Endothelial cell (in vitro differentiated cells): ENCODE measurements at regions not wholly inside any gene's neighbourhood (a gene's known extent, or its start where the extent isn't known, plus 50 kb on each side); places are given as distances from the start of the nearest gene placed in this dataset.

Source experiments
- DNase-seq: peaks from one replicate; pipeline ENCODE4 v3.0.0; 2021; ENCODE audit warnings: low spot score
- H3K27ac Mint-ChIP-seq: one replicate; pipeline ENCODE4 v1.8.0; 2021; ENCODE audit warnings: mixed read lengths, inconsistent platforms; ENCODE audit not compliant: unreplicated experiment
- H3K27me3 Mint-ChIP-seq: one replicate; pipeline ENCODE4 v1.8.0; 2021; ENCODE audit warnings: mild to moderate bottlenecking, moderate library complexity, mixed read lengths, inconsistent platforms; ENCODE audit not compliant: unreplicated experiment
- H3K36me3 Mint-ChIP-seq: one replicate; pipeline ENCODE4 v1.8.0; 2021; ENCODE audit warnings: mild to moderate bottlenecking, low read depth, mixed read lengths, inconsistent platforms; ENCODE audit not compliant: unreplicated experiment
- H3K4me1 Mint-ChIP-seq: one replicate; pipeline ENCODE4 v1.8.0; 2021; ENCODE audit warnings: mild to moderate bottlenecking, mixed read lengths, inconsistent platforms; ENCODE audit not compliant: unreplicated experiment
- H3K4me3 Mint-ChIP-seq: one replicate; pipeline ENCODE4 v1.8.0; 2021; ENCODE audit warnings: mild to moderate bottlenecking, mixed read lengths, inconsistent platforms; ENCODE audit not compliant: unreplicated experiment
- H3K9me3 Mint-ChIP-seq: one replicate; pipeline ENCODE4 v1.8.0; 2021; ENCODE audit warnings: mixed read lengths, inconsistent platforms; ENCODE audit not compliant: unreplicated experiment
- CTCF ChIP-seq: fragments of 200-600 bp; sonication (generic); IDR thresholded peaks from one replicate; pipeline ENCODE4 v1.5.0; 2021; ENCODE audit warnings: antibody characterized with exemption; ENCODE audit not compliant: unreplicated experiment

- Mint-ChIP-seq H3K9me3 (no peaks in the 10 kb centered on the region), H3K36me3 (no peaks in the 10 kb centered on the region), H3K4me1 (peaks cover 6% of the 10 kb centered on the region), H3K27me3 (peaks cover 2% of the 10 kb centered on the region), H3K4me3 (no peak overlapping the region), H3K27ac (no peak overlapping the region)
- no peak for DNase-seq
- no peak for TF ChIP-seq CTCF
Measured at GRCh38 chr2:23069923-23070322, 315.1 kb upstream of the KLHL29 start.

- peaks cover 2% of the 10 kb centered on the region for H3K27me3 Mint-ChIP-seq
Measured at GRCh38 chr2:23073056-23073455, 311.9 kb upstream of the KLHL29 start.

GRCh38 chr2:23073671-23074070 is 311.3 kb upstream of the KLHL29 start:
- no peak for TF ChIP-seq CTCF
- Mint-ChIP-seq H3K27ac (no peak overlapping the region), H3K4me1 (peaks cover 6% of the 10 kb centered on the region), H3K27me3 (peaks cover under 1% of the 10 kb centered on the region), H3K9me3 (no peaks in the 10 kb centered on the region), H3K4me3 (no peak overlapping the region), H3K36me3 (no peaks in the 10 kb centered on the region)
- DNase-seq, result no peak

More at GRCh38 chr2:23073056-23073455, 311.9 kb upstream of the KLHL29 start:
- no peak overlapping the region for H3K4me3 Mint-ChIP-seq
- no peaks in the 10 kb centered on the region for H3K9me3 Mint-ChIP-seq
- no peak overlapping the region for H3K27ac Mint-ChIP-seq
- no peak for TF ChIP-seq CTCF
- no peak for DNase-seq
- H3K4me1 Mint-ChIP-seq, result peaks cover 6% of the 10 kb centered on the region
- no peaks in the 10 kb centered on the region for H3K36me3 Mint-ChIP-seq

GRCh38 chr2:23077596-23077995 is 307.4 kb upstream of the KLHL29 start:
- H3K9me3 Mint-ChIP-seq, result no peaks in the 10 kb centered on the region
- H3K27ac Mint-ChIP-seq, result no peak overlapping the region
- no peak for DNase-seq
- H3K4me3 Mint-ChIP-seq, result no peak overlapping the region
- H3K36me3 Mint-ChIP-seq, result no peaks in the 10 kb centered on the region
- no peak for TF ChIP-seq CTCF
- no peaks in the 10 kb centered on the region for H3K27me3 Mint-ChIP-seq
- H3K4me1 Mint-ChIP-seq, result no peaks in the 10 kb centered on the region

GRCh38 chr2:23078784-23079434 is 306.1 kb upstream of the KLHL29 start:
- Mint-ChIP-seq H3K36me3 (no peaks in the 10 kb centered on the region), H3K4me1 (no peaks in the 10 kb centered on the region), H3K9me3 (no peaks in the 10 kb centered on the region), H3K27me3 (no peaks in the 10 kb centered on the region), H3K27ac (no peak overlapping the region), H3K4me3 (no peak overlapping the region)
- TF ChIP-seq CTCF, result no peak
- no peak for DNase-seq
